MG63 (cell line): ENCODE measurements at regions not wholly inside any gene's neighbourhood (a gene's known extent, or its start where the extent isn't known, plus 50 kb on each side); places are given as distances from the start of the nearest gene placed in this dataset.
A peak's percentile ranks its signal among the peaks of the same experiment; 100 is the strongest.

Source experiments
- DNase-seq: peaks from one replicate; pipeline ENCODE4 v3.0.0-alpha.2; 2020
- H3K27me3 ChIP-seq: fragments of 250-450 bp; sonication (Bioruptor Pico); 2 replicates; pipeline ENCODE4 v1.5.1; 2020; ENCODE audit warnings: mild to moderate bottlenecking, moderate library complexity
- H3K36me3 ChIP-seq: fragments of 250-450 bp; sonication (Bioruptor Pico); 2 replicates; pipeline ENCODE4 v1.5.1; 2020; ENCODE audit warnings: mild to moderate bottlenecking, moderate library complexity
- H3K4me3 ChIP-seq: fragments of 250-450 bp; sonication (Bioruptor Pico); 2 replicates; pipeline ENCODE4 v1.5.1; 2020; ENCODE audit warnings: mild to moderate bottlenecking, moderate library complexity
- H3K9me3 ChIP-seq: fragments of 250-450 bp; sonication (Bioruptor Pico); 2 replicates; pipeline ENCODE4 v1.5.1; 2020; ENCODE audit warnings: mild to moderate bottlenecking, moderate library complexity

DNA sequence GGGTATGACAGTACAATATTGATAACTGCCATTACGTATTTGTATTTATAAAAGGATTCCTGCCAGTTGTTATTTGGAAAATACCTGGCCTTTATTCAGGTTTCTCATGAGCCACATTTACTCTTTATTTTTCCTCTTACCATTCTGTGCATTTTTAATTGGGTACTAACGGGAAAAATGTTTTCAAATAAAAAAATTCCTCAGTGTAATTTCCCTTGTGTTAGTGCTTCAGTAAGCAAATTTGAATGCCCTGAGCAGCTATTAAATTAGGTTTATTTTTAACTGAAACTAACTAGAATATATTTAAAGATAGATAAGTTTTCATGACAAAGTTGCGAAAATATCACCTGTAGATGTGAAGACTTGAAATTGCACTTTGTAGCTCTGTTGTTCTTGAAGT is 146.0 kb downstream of the PTCHD4 start:
- Histone ChIP-seq H3K9me3 (peaks cover 5% of the 10 kb centered on the region), H3K4me3 (no peak overlapping the region), H3K36me3 (no peaks in the 10 kb centered on the region), H3K27me3 (no peaks in the 10 kb centered on the region)
- no peak for DNase-seq

DNA sequence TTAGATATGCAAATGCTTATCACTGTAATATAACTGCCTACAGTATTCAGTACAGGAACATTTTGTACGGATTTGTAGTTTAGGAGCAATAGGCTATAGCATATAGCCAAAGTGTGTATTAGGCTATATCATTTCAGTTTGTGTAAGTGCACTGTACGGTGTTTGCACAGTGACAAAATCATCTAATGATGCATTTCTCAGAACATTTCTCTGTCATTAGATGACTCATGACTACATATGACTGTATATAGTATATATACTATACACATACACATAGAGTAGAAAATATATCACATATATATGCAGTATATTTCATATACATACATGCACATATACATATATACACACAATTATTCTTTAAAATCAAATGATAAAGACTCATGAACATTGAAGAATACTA is 158.4 kb downstream of the PTCHD4 start:
- Histone ChIP-seq H3K36me3 (no peaks in the 10 kb centered on the region), H3K9me3 (no peaks in the 10 kb centered on the region; the same call in 1 of the 2 replicates), H3K4me3 (no peak overlapping the region), H3K27me3 (no peaks in the 10 kb centered on the region)
- no peak for DNase-seq

DNA sequence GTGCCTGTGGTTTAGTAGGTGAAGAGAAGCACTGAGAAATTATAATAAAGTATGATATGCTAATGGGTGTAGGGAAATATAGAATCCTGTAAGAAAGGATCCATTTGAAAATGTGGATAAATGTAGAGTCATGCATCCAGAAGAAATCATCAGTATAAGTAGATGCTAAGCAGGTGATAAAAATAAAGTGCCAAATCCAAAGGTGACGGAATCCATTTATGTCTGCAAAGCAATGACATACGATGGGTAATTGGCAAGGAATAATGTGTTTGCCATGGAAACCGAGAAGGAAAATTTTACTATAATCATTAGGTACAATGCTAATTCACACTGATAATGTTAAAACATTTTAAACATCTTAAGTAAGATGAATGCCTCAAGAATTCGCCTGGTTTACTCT is 163.0 kb downstream of the OPN5 start:
- Histone ChIP-seq H3K4me3 (no peak overlapping the region), H3K9me3 (no peaks in the 10 kb centered on the region; the same call in 1 of the 2 replicates), H3K36me3 (no peaks in the 10 kb centered on the region), H3K27me3 (no peaks in the 10 kb centered on the region)
- DNase-seq = no peak

DNA sequence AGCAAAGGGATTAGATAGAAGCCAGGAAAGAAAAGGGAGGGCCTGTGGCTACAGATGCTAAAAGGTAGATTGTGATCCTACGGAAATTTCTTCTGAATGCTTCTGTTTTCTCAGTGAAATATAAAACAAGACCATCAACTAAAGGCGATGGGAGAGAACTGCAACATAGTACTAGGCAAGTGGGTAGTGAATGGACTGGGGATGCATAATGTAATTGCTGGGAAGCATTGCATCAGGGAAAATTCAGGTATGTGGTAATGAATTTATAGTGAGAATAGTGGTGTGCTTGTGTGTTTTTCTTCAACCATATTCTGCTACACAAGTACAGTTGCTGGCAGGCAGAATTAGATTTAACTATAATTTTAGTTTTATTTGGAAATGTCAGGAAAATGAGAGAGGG is 156.6 kb downstream of the OPN5 start:
- Histone ChIP-seq H3K9me3 (no peaks in the 10 kb centered on the region), H3K4me3 (no peak overlapping the region), H3K27me3 (no peaks in the 10 kb centered on the region), H3K36me3 (no peaks in the 10 kb centered on the region)
- DNase-seq = no peak

DNA sequence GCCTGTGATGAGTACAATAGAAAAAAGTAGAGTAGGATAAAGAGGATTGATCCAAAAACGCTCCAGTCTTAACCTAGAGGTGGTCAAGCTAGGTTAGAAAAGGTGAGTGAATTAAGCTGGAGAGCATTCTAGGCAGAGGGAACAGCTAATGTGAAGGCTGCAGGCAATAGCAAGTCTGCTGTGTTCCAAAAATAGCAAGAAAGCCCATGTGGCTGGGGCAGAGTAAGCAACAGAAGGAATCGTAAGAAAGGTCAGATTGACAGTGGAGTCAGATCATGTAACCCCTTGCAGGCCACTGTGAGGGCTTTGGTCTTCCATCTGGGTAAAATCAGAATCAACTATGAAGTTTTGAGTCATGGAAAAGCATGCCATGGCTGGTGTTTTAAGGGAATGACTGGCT is 155.0 kb downstream of the OPN5 start:
- no peaks in the 10 kb centered on the region for H3K36me3 ChIP-seq
- no peak overlapping the region for H3K4me3 ChIP-seq
- no peaks in the 10 kb centered on the region for H3K27me3 ChIP-seq
- no peak for DNase-seq
- H3K9me3 ChIP-seq = no peaks in the 10 kb centered on the region

DNA sequence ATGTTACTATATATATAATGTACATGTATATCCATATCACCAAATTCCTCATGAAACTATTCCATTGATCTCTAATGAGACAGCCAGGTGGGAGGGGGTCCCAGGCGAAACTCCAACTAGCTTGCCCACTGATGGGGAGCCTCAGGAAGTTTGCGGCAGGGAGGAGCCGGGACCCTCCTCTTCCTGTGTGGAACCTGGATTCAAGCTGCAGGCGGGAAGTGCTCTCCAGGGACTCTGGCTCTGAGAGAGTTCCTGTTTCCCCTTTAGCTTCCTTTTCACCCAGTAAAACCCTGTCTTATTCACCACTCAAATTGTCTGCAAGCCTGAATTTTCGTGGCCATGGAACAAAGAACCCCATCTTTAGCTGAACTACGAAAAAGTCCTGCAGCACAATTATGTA is 152.2 kb downstream of the OPN5 start:
- no peak overlapping the region for H3K4me3 ChIP-seq
- H3K9me3 ChIP-seq = no peaks in the 10 kb centered on the region
- no peaks in the 10 kb centered on the region for H3K27me3 ChIP-seq
- no peak for DNase-seq
- no peaks in the 10 kb centered on the region for H3K36me3 ChIP-seq

DNA sequence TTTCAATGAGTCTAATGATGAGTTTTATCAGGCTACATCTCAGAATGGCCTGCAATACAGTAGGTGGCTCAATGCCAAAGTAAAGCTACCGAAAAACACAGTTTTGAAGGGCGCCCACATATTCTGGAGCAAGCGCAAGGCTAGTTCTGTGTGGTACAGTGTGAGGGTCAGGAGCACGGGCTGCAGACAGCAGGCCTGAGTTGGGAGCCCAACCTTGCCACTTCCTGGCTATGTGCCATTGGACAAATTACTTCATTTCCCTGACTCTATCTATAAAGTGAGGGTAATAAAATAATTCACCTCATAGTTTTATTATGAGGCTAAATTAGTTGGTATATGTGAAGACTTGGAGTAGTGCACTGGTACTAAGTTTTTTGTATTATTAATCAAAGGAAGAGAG is 150.7 kb downstream of the OPN5 start:
- no peaks in the 10 kb centered on the region for H3K36me3 ChIP-seq

DNA sequence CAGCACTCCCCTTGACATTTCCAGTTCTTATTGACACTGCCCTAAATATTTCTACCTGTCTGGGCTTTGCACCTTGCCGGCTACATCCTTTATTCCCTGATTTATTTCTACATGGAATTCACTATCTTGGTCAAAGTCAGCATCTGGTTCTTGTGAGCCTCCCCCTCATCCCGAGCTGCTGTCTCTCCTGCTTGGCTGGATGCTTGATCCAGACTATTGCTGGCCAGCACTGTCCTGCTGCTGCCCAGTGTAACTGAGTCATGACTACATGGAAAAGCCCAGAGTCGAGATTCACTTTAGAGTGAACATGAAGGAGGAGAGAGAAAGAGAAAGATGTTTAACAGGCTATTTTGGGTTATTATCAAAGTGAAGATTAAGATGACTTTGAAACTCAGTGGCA is 142.2 kb downstream of the OPN5 start:
- no peaks in the 10 kb centered on the region for H3K27me3 ChIP-seq
- peak; percentile 11 for DNase-seq
- no peak overlapping the region for H3K4me3 ChIP-seq
- H3K36me3 ChIP-seq = no peaks in the 10 kb centered on the region
- no peaks in the 10 kb centered on the region for H3K9me3 ChIP-seq

More for the DNA sequence above, 150.7 kb downstream of the OPN5 start:
- no peak overlapping the region for H3K4me3 ChIP-seq
- H3K27me3 ChIP-seq = no peaks in the 10 kb centered on the region
- no peaks in the 10 kb centered on the region for H3K9me3 ChIP-seq
- DNase-seq = no peak

DNA sequence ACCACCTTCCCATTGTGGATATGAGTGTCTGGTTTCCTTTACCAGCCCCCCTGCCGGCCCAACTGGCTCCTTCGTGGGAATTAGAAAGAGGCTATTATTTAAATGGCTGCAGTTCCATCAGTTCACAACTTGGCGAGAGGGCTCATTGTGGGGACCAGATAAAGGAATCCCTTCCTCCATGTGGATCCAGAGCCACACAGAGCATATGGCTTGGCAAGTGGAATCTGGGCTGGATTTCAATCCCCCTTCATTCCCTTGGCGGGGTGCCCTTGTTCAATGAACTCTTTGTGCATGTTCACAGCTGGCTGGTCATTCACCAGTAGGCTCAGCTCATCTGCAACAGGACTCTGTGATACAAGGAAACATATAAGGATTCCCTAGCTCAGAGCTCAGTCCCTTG is 140.6 kb downstream of the OPN5 start:
- peak; percentile 54 for DNase-seq
- Histone ChIP-seq H3K4me3 (no peak overlapping the region), H3K27me3 (no peaks in the 10 kb centered on the region), H3K9me3 (no peaks in the 10 kb centered on the region), H3K36me3 (no peaks in the 10 kb centered on the region)

DNA sequence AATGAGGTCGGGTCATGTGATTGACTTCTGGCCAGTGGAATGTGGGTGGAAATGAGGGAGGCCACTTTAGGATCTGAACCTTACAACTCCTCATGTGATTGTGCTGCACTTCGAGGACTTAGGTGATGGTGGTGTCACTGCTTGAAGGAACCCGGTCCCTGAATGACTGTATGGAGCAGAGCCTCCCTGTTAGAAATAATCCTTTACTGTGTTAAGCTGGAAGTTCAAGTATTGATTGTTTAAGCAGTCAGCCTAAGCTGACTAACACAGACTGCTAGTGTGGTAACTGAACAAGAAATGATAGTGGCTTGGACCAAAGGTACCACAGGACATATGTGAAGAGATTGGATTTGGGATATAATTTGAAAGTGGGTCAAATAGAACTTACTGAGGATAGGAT is 138.0 kb downstream of the OPN5 start:
- Histone ChIP-seq H3K36me3 (no peaks in the 10 kb centered on the region), H3K27me3 (no peaks in the 10 kb centered on the region), H3K9me3 (no peaks in the 10 kb centered on the region), H3K4me3 (no peak overlapping the region)
- no peak for DNase-seq

DNA sequence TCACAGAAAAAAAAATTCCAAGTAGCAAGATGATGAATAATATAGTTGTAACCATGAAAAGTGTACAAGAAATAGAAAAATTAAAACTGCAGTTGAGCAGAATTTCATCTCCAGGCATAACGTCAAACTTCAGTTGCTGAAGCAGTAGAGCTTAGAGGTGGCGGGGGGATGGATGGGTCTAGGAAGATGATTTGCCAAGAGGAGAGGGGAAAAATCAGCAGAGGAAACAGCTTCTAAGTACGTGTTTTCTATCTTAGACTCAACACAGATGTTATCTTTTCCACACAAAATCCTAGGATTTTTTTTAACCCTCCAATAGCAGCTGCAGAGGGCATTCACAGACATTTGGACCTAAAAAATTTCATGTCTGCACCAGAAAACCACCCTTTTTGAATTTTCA is 136.0 kb downstream of the OPN5 start:
- H3K9me3 ChIP-seq = no peaks in the 10 kb centered on the region
- no peak for DNase-seq
- no peaks in the 10 kb centered on the region for H3K27me3 ChIP-seq
- H3K36me3 ChIP-seq = no peaks in the 10 kb centered on the region
- H3K4me3 ChIP-seq = no peak overlapping the region

DNA sequence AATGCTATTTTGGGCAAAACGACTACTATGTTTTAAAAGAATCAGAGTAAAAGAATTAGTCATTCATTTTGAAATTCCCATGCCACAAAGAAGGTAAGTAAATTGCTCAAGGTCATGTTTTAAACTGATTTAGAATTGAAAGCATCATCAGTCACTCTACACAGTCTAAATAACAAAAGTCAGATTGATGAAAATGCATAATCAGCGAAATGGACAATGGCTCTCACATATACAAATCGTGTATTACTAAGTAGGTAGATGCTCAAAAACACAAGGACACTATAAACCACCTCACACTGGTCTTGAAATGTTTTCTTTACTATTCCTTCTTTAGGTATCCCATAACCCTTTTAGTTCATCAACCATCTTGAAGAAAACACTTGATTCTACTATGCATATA is 135.4 kb downstream of the OPN5 start:
- no peaks in the 10 kb centered on the region for H3K27me3 ChIP-seq
- H3K4me3 ChIP-seq = no peak overlapping the region
- no peak for DNase-seq
- no peaks in the 10 kb centered on the region for H3K36me3 ChIP-seq
- no peaks in the 10 kb centered on the region for H3K9me3 ChIP-seq

DNA sequence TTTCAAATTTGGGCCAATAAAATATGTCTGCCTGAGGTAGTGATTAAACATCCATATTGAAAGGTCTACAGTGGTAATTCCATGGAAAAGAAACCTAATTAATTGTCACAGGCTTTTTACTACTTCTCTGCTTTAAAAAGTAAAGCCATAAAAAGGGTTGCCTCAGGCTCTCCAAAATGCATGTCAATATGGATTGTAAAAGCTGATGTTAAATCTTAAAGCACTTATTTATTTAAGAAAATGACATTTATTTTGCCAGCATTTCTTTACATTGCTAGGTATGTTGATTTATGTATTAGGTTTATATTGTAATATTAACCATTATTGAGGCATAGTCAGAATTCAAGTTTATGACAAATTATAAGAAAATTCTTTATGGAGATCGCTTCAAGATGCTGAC is 133.2 kb downstream of the OPN5 start:
- no peaks in the 10 kb centered on the region for H3K27me3 ChIP-seq
- H3K36me3 ChIP-seq = no peaks in the 10 kb centered on the region
- no peak overlapping the region for H3K4me3 ChIP-seq
- no peak for DNase-seq
- H3K9me3 ChIP-seq = no peaks in the 10 kb centered on the region

DNA sequence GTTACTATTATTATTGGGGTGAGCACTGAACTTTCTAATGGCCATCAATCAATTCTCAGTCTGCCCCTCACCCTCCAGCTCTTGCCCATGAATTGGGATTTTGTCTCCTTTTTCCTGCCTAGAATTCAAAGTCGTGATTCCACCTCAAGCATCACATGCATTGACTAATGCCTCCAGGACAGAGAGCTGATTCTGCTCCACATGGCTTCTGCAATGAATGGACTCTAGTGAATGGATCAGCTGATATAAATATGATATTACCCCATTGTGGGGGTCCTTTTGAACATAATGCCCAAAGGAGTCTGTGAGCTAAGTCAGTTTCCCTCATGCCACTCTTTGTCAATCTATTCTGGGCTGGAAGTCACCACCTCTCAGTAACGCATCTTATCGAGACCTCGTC is 126.4 kb downstream of the OPN5 start:
- no peak overlapping the region for H3K4me3 ChIP-seq
- H3K36me3 ChIP-seq = no peaks in the 10 kb centered on the region
- no peaks in the 10 kb centered on the region for H3K27me3 ChIP-seq
- DNase-seq = no peak
- no peaks in the 10 kb centered on the region for H3K9me3 ChIP-seq

DNA sequence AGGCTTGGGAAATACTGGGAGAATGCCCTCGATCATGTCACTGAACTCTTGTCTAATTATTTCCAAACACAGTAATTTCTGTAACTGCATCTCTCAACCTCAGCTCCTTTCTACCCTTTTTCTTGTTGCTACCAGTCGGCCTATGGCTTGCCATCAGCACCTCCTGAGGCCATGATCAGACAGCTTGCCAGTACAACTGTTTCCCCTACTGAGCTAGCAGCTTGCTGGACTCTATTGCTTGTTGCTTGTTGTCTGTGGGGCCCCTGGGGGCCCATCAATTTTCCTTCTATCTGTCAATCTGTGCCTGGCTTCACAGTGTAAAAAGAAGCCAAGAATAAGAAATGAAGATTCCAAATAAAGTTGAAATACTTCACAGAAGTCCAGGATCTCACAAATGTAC is 123.9 kb downstream of the OPN5 start:
- no peak for DNase-seq
- Histone ChIP-seq H3K4me3 (no peak overlapping the region), H3K27me3 (no peaks in the 10 kb centered on the region), H3K9me3 (no peaks in the 10 kb centered on the region), H3K36me3 (no peaks in the 10 kb centered on the region)

DNA sequence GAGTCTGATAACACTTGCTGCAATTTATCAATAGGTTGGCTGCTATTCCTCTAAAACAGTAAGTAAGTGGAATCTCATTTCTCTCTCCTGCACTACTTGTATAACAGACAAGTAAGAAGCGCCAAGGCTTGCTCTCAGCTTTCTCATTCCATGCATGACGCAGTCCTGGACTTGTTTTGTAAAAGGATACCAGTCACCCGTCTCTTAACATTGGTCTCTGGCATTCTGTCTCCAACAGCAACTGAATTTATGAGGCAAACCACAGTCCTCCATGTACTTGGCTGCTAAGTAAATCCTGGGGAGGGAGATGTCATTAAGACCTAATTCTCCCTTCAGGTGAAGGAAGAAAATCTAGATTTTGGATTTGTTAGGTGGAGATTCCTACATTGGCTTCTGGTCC is 115.4 kb downstream of the OPN5 start:
- no peaks in the 10 kb centered on the region; the same call in 1 of the 2 replicates for H3K9me3 ChIP-seq
- peak; percentile 21 for DNase-seq
- no peaks in the 10 kb centered on the region for H3K36me3 ChIP-seq
- no peaks in the 10 kb centered on the region for H3K27me3 ChIP-seq
- no peak overlapping the region for H3K4me3 ChIP-seq

DNA sequence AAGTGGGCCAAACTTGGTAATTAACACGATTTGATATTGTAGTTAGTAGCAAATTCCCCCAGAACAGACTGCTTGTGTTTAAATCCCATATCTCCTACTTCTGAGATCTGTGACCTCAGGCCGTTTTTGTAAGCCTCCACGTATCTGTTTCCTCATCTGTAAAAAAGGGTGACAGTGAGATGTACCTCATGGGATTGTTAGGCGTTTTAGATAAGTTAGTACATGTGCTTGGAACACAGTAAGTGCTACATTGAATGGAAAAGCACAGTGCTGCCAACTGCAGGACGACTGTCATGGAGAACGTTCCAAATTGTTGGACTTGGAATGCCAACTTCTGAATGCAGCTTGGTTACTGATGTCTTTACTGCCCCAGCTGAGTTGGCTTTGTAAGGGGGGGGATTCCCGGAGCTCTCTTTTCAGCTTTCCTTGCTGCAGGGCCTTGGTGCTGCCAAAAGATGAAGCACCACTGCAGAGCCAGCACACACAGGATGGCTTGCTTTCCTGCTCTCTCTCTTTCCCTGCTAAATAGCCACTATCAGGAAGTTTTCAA is 108.6 kb downstream of the OPN5 start:
- no peak overlapping the region for H3K4me3 ChIP-seq
- peak; percentile 5 for DNase-seq
- H3K9me3 ChIP-seq = no peaks in the 10 kb centered on the region
- no peaks in the 10 kb centered on the region for H3K27me3 ChIP-seq
- no peaks in the 10 kb centered on the region for H3K36me3 ChIP-seq

DNA sequence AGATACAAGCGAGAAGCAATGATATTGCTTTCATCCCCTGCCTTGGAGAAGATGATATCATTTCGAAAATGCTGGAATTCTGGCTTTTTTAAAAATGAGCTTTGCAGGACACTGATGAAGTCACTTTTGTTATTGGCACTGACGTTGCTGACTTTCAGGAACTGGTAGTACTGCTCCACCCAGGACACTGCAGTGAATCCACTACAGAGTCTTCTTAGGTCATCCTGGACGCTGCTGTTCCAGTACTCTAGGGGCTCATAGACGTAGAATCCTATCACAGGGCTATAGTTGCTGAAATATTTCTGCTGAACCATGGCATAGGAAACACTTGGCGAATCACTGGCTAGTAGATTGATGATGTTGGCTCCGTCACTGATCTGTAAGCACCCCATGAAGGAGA is 97.2 kb downstream of the OPN5 start:
- H3K4me3 ChIP-seq = no peak overlapping the region
- H3K9me3 ChIP-seq = no peaks in the 10 kb centered on the region
- H3K27me3 ChIP-seq = no peaks in the 10 kb centered on the region
- no peaks in the 10 kb centered on the region for H3K36me3 ChIP-seq
- DNase-seq = no peak
